ENCODE measurements at regions not wholly inside any gene's neighbourhood (a gene's known extent, or its start where the extent isn't known, plus 50 kb on each side); places are given as distances from the start of the nearest gene placed in this dataset.

GRCh38 chr2:79428745-79429144 lies 84.1 kb upstream of the CTNNA2 start:
- Histone ChIP-seq H3K9ac (replicated peaks in 1 of 4; ENCODE audit: extremely low read depth in 1 of 4, low read depth in 3 of 4, low read length in 3 of 4) (no peak overlapping the region), H3K36me3 (ENCODE audit: control insufficient read depth in 2 of 4, insufficient read depth in 4 of 4, low read length in 3 of 4) (no peaks in the 10 kb centered on the region), H3K23me2 (ENCODE audit: low read depth, low read length) (no peaks in the 10 kb centered on the region), H2BK5ac (ENCODE audit: low read depth, low read length) (no peak overlapping the region), H4K8ac (ENCODE audit: extremely low read depth, insufficient read depth, low read length) (no peak overlapping the region), H3K56ac (replicated peaks; ENCODE audit: insufficient read length, low read depth, low read length) (no peak overlapping the region), H3K4ac (replicated peaks; ENCODE audit: insufficient read length, low read depth, low read length) (no peak overlapping the region), H3K14ac (ENCODE audit: insufficient read length) (no peak overlapping the region), H3K4me1 (replicated peaks in 1 of 4; ENCODE audit: control insufficient read depth in 3 of 4, insufficient read depth in 4 of 4, low read length in 3 of 4) (no peaks in the 10 kb centered on the region), H3K18ac (ENCODE audit: extremely low read depth, low read length) (no peak overlapping the region), H4K91ac (replicated peaks; ENCODE audit: insufficient read length, low read length) (no peak overlapping the region), H3K27me3 (replicated peaks in 1 of 4; ENCODE audit: control insufficient read depth in 3 of 4, extremely low read depth in 1 of 4, insufficient read depth in 3 of 4, low read length in 3 of 4) (no peaks in the 10 kb centered on the region), H3K79me2 (ENCODE audit: control insufficient read depth in 1 of 2, insufficient read depth in 2 of 2, low read length in 2 of 2) (no peaks in the 10 kb centered on the region), H2BK120ac (replicated peaks; ENCODE audit: low read depth, low read length) (no peak overlapping the region), H2BK20ac (ENCODE audit: low read length) (no peak overlapping the region), H3K9me3 (ENCODE audit: insufficient read depth in 2 of 2, low read depth in 1 of 2, low read length in 1 of 2) (no peaks in the 10 kb centered on the region), H2AK5ac (ENCODE audit: low read depth, low read length) (no peak overlapping the region), H4K20me1 (replicated peaks in 1 of 2; ENCODE audit: control insufficient read depth in 1 of 2, insufficient read depth in 2 of 2, low read length in 2 of 2) (no peaks in the 10 kb centered on the region), H3K79me1 (ENCODE audit: low read depth, low read length) (no peaks in the 10 kb centered on the region), H4K5ac (ENCODE audit: insufficient read length, low read depth, low read length) (no peak overlapping the region), H2AFZ (ENCODE audit: low read length) (no peak overlapping the region; the same call in 1 of the 2 replicates), H3K23ac (ENCODE audit: insufficient read length) (no peak overlapping the region), H3K4me2 (ENCODE audit: insufficient read depth in 1 of 2, low read depth in 2 of 2, low read length in 2 of 2) (no peak overlapping the region), H3K27ac (ENCODE audit: low read depth, low read length) (no peak overlapping the region), H3K4me3 (ENCODE audit: extremely low read depth in 1 of 4, insufficient read depth in 2 of 4, low read depth in 3 of 4, low read length in 4 of 4) (no peak overlapping the region), H2BK15ac (ENCODE audit: low read length) (no peak overlapping the region), H2BK12ac (ENCODE audit: low read depth, low read length) (no peak overlapping the region)
- DNase-seq (ENCODE audit: low read depth in 1 of 2, low spot score in 2 of 2) (no peak), FAIRE-seq (no peak)
- TF ChIP-seq BCL11A (IDR thresholded peaks at IDR 0.05; ENCODE audit: low read depth in 2 of 2, low read length in 2 of 2) (no peak), KDM4A (IDR thresholded peaks at IDR 0.05; ENCODE audit: low read depth, low read length, severe bottlenecking) (no peak), CHD2 (IDR thresholded peaks at IDR 0.05; ENCODE audit: low read length) (no peak), SAP30 (IDR thresholded peaks at IDR 0.05; ENCODE audit: insufficient read depth, insufficient replicate concordance, low read length) (no peak), POLR2A (IDR thresholded peaks at IDR 0.05; ENCODE audit: control extremely low read depth in 1 of 2, low read depth in 2 of 2, low read length in 2 of 2) (no peak)
- ChIA-PET CTCF (ENCODE audit: partially characterized antibody) (interaction anchor here (0.9 kb wide), 1 partner anchor 434 kb away, joined by 3 read pairs; no protein-coding TSS in a partner anchor), POLR2A (ENCODE audit: partially characterized antibody) (no interaction called here)
- 81% methylated on average over 1 of the region's 1 CpG; no CpG with 5 or more reads in 1 of the 2 experiments for WGBS, 2 experiments (ENCODE audit: extremely low coverage in 1 of 2, insufficient coverage in 1 of 2, insufficient read length in 1 of 2, insufficient replicate concordance in 2 of 2, low coverage in 1 of 2, low lambda C conversion rate in 2 of 2, missing lambda C conversion rate in 1 of 2)

All from H1 (cell line).